ENCODE measurements at regions not wholly inside any gene's neighbourhood (a gene's known extent, or its start where the extent isn't known, plus 50 kb on each side); places are given as distances from the start of the nearest gene placed in this dataset.
A peak's percentile ranks its signal among the peaks of the same experiment; 100 is the strongest.

- H3K27ac ChIP-seq: no peak overlapping the region
- H3K4me1 ChIP-seq: no peaks in the 10 kb centered on the region
- in situ Hi-C loops (cut with MboI; ENCODE audit: low sequenced_read_pairs in 4 of 4) (loop anchor here in 1 of 4 donors (25.0 kb wide), 1 partner anchor 302 kb away; no protein-coding TSS in a partner anchor), intact Hi-C loops (cut with DNase I; ENCODE audit: low total_unique reads) (no loop called here)
- DNase-seq (no peak), ATAC-seq (no peak)
- H3K4me3 ChIP-seq: no peak overlapping the region
- no peaks in the 10 kb centered on the region for H3K36me3 ChIP-seq
- TF ChIP-seq, protein P1, sequence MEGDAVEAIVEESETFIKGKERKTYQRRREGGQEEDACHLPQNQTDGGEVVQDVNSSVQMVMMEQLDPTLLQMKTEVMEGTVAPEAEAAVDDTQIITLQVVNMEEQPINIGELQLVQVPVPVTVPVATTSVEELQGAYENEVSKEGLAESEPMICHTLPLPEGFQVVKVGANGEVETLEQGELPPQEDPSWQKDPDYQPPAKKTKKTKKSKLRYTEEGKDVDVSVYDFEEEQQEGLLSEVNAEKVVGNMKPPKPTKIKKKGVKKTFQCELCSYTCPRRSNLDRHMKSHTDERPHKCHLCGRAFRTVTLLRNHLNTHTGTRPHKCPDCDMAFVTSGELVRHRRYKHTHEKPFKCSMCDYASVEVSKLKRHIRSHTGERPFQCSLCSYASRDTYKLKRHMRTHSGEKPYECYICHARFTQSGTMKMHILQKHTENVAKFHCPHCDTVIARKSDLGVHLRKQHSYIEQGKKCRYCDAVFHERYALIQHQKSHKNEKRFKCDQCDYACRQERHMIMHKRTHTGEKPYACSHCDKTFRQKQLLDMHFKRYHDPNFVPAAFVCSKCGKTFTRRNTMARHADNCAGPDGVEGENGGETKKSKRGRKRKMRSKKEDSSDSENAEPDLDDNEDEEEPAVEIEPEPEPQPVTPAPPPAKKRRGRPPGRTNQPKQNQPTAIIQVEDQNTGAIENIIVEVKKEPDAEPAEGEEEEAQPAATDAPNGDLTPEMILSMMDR (IDR thresholded peaks at IDR 0.05 in 4 of 5, conservative IDR thresholded peaks at IDR 0.05 in 1 of 5): no peak
- H3K27me3 ChIP-seq: no peaks in the 10 kb centered on the region
- H3K9me3 ChIP-seq: no peaks in the 10 kb centered on the region
Measured at GRCh38 chr3:87810452-87811016, 248.3 kb downstream of the CGGBP1 start.

- no peak for ATAC-seq
- H3K27me3 ChIP-seq: no peaks in the 10 kb centered on the region
- in situ Hi-C loops (cut with MboI; ENCODE audit: low sequenced_read_pairs in 4 of 4): loop anchor here in 1 of 4 donors (25.0 kb wide), 1 partner anchor 307 kb away; no protein-coding TSS in a partner anchor
- no peak for DNase-seq
- H3K9me3 ChIP-seq: no peaks in the 10 kb centered on the region
- intact Hi-C loops (cut with DNase I; ENCODE audit: low total_unique reads): no loop called here
- H3K4me1 ChIP-seq: no peaks in the 10 kb centered on the region
- TF ChIP-seq POLR2A (IDR thresholded peaks at IDR 0.05): no peak
- TF ChIP-seq, protein P1 (IDR thresholded peaks at IDR 0.05 in 4 of 5, conservative IDR thresholded peaks at IDR 0.05 in 1 of 5): no peak
- no peak overlapping the region for H3K27ac ChIP-seq
- H3K36me3 ChIP-seq: no peaks in the 10 kb centered on the region
- H3K4me3 ChIP-seq: no peak overlapping the region
Measured at GRCh38 chr3:87805670-87806069, 253.1 kb downstream of the CGGBP1 start.

- Histone ChIP-seq H3K9me3 (no peaks in the 10 kb centered on the region), H3K27ac (no peak overlapping the region), H3K4me3 (no peak overlapping the region), H3K27me3 (no peaks in the 10 kb centered on the region), H3K4me1 (no peaks in the 10 kb centered on the region), H3K36me3 (no peaks in the 10 kb centered on the region)
- in situ Hi-C loops (cut with MboI; ENCODE audit: low sequenced_read_pairs in 4 of 4): loop anchor here in 1 of 4 donors (25.0 kb wide), 1 partner anchor 311 kb away; no protein-coding TSS in a partner anchor
- no peak for TF ChIP-seq POLR2A (IDR thresholded peaks at IDR 0.05)
- DNase-seq: no peak
- intact Hi-C loops (cut with DNase I; ENCODE audit: low total_unique reads): no loop called here
- no peak for ATAC-seq
Measured at GRCh38 chr3:87801409-87801808, 257.4 kb downstream of the CGGBP1 start.

DNA sequence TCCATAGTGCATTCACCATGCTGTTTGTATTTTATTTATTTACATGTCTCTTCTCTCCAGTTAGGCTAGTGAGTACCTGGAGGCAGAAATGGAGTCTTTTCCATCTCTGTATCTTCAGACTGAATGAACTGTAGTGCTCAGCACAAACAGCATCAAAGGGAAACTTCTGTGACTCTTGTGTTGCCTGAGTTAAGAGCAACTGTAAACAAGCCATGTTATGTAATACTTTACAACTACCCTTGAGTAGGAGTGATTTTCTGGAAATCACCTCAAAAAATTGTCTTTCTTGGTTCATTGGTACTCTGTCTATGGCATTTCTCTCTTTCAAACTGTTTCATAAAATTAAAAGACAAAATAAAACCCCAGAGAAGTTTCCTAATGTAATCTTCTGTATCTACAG, 258.3 kb downstream of the CGGBP1 start:
- ATAC-seq (no peak), DNase-seq (no peak)
- intact Hi-C loops (cut with DNase I; ENCODE audit: low total_unique reads): no loop called here
- Histone ChIP-seq H3K4me1 (no peaks in the 10 kb centered on the region), H3K36me3 (no peaks in the 10 kb centered on the region), H3K27me3 (no peaks in the 10 kb centered on the region), H3K4me3 (no peak overlapping the region), H3K9me3 (no peaks in the 10 kb centered on the region), H3K27ac (no peak overlapping the region)
- TF ChIP-seq POLR2A (IDR thresholded peaks at IDR 0.05): no peak
- TF ChIP-seq, protein P1 (IDR thresholded peaks at IDR 0.05 in 4 of 5, conservative IDR thresholded peaks at IDR 0.05 in 1 of 5): no peak
- in situ Hi-C loops (cut with MboI; ENCODE audit: low sequenced_read_pairs in 4 of 4): loop anchor here in 1 of 4 donors (25.0 kb wide), 1 partner anchor 312 kb away; no protein-coding TSS in a partner anchor

GRCh38 chr3:87798567-87798947, 260.2 kb downstream of the CGGBP1 start:
- in situ Hi-C loops (cut with MboI; ENCODE audit: low sequenced_read_pairs in 4 of 4) (no loop called here), intact Hi-C loops (cut with DNase I; ENCODE audit: low total_unique reads) (no loop called here)
- no peak for TF ChIP-seq POLR2A (IDR thresholded peaks at IDR 0.05)
- TF ChIP-seq, protein P1 (IDR thresholded peaks at IDR 0.05 in 4 of 5, conservative IDR thresholded peaks at IDR 0.05 in 1 of 5): no peak
- no peak overlapping the region for H3K4me3 ChIP-seq
- peaks cover 0 to 8% (median under 1%) of the 10 kb centered on the region in 3 donors for H3K27me3 ChIP-seq
- DNase-seq (no peak), ATAC-seq (no peak)
- peak overlapping the region in 2 of 4 donors; percentile 18 to 44 for H3K27ac ChIP-seq
- H3K4me1 ChIP-seq: no peaks in the 10 kb centered on the region
- no peaks in the 10 kb centered on the region for H3K9me3 ChIP-seq
- H3K36me3 ChIP-seq: no peaks in the 10 kb centered on the region

All from gastrocnemius medialis (tissue), 4 donors.